TTC549 (cell line): ENCODE measurements at regions not wholly inside any gene's neighbourhood (a gene's known extent, or its start where the extent isn't known, plus 50 kb on each side); places are given as distances from the start of the nearest gene placed in this dataset.
"Not testable (repeated sequence)": the region's sequence is repeated elsewhere in the genome, so short reads cannot be mapped to it uniquely, and the experiment has no call there.

Experiments used
- FAIRE-seq: peaks from 2 replicates; lab custom pipeline; 2012; peaks lifted over from hg19 to GRCh38; lab: Jason Lieb, UNC

- FAIRE-seq, result no peak
Observed at GRCh38 chr1:72379072-72379471, 96.7 kb upstream of the NEGR1 start.

- no peak for FAIRE-seq
Observed at GRCh38 chr1:72375226-72375625, 92.9 kb upstream of the NEGR1 start.

- no peak for FAIRE-seq
Observed at GRCh38 chr1:72371259-72372035, 89.1 kb upstream of the NEGR1 start.

- FAIRE-seq, result not testable (repeated sequence)
Observed at GRCh38 chr1:72370836-72371235, 88.5 kb upstream of the NEGR1 start.

GRCh38 chr1:72369069-72369757 is 86.9 kb upstream of the NEGR1 start:
- no peak for FAIRE-seq

- no peak for FAIRE-seq
Observed at GRCh38 chr1:72366466-72366865, 84.1 kb upstream of the NEGR1 start.

- no peak for FAIRE-seq
Observed at GRCh38 chr1:72365693-72366092, 83.4 kb upstream of the NEGR1 start.

GRCh38 chr1:72362538-72362937 is 80.2 kb upstream of the NEGR1 start:
- FAIRE-seq, result no peak

GRCh38 chr1:72357411-72357810 is 75.1 kb upstream of the NEGR1 start:
- no peak for FAIRE-seq

- no peak for FAIRE-seq
Observed at GRCh38 chr1:72355899-72356298, 73.6 kb upstream of the NEGR1 start.

- FAIRE-seq, result no peak
Observed at GRCh38 chr1:72341661-72342060, 59.3 kb upstream of the NEGR1 start.

GRCh38 chr1:72336776-72337175 is 54.4 kb upstream of the NEGR1 start:
- no peak for FAIRE-seq
